Ammon's horn (tissue), 1 donor: ENCODE measurements at regions not wholly inside any gene's neighbourhood (a gene's known extent, or its start where the extent isn't known, plus 50 kb on each side); places are given as distances from the start of the nearest gene placed in this dataset.
A peak's percentile ranks its signal among the peaks of the same experiment; 100 is the strongest.

Experiments used
- DNase-seq: peaks from one replicate; pipeline ENCODE4 v3.0.0-alpha.2; 2016; ENCODE audit warnings: low spot score

DNA sequence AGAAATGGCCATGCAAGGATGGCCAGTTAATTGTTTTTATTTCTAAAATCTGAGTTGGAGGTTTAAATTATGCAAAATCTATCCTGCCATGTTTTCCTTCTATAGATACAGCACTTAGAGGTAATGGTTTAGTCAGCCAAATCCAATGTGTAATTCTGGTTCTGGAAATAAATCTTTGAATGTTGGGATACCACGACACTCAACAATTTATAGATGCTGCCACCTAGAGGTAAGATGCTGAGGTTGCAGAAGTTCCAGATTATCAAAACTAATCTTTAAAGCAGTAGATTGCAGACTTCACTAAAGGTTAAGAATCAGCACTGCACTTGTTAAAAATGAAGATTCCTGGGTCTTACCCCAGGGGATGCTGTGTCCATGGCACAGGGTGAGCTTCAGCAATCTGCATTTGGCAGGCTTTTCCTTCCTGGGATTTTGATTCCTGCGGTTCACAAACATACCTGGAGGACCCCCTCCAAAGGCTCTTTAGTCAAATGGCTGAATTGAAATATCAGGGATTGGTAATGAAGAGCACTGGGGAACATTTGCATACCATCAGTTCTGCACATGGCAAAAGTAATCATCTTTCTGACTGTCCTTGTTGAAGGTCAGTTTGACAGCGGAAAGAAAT is 53.4 kb upstream of the ANO4 start:
- peak; percentile 35 for DNase-seq

DNA sequence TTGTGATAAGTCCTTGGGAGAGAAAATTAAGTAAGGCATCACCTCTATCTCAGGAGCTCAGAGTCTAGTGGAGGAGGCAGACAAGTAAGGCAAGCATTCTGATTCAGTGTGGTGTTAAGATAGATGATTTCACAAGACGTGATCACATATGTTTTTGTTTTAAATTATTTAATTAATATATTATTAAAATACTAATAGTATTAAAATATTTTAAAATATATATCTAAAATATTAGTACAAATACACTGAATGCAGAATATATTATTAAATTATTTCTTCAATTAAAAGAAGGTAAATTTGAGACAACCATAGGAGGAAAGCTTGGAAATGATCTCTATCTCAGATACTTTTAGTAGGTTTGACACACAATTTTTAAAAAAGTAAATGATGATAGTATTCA is 51.5 kb upstream of the ANO4 start:
- no peak for DNase-seq
